Endothelial cell of umbilical vein (primary cell): ENCODE measurements at regions not wholly inside any gene's neighbourhood (a gene's known extent, or its start where the extent isn't known, plus 50 kb on each side); places are given as distances from the start of the nearest gene placed in this dataset.

Source experiments
- EZH2 ChIP-seq: IDR thresholded peaks from 2 replicates; pipeline ENCODE4 v1.6.1; 2012; ENCODE audit warnings: borderline replicate concordance, low read depth, mild to moderate bottlenecking, moderate library complexity, low read length, inconsistent platforms; ENCODE audit not compliant: severe bottlenecking
- FOS ChIP-seq: IDR thresholded peaks from 2 replicates; pipeline ENCODE4 v1.6.1; 2011; ENCODE audit warnings: mild to moderate bottlenecking, low read length, moderate library complexity, borderline replicate concordance; ENCODE audit not compliant: insufficient read depth
- GATA2 ChIP-seq: IDR thresholded peaks from 2 replicates; pipeline ENCODE4 v1.7.0; 2011; ENCODE audit warnings: low read depth, mild to moderate bottlenecking, moderate library complexity, mixed read lengths, low read length; ENCODE audit not compliant: insufficient read length, insufficient read depth
- JUN ChIP-seq: IDR thresholded peaks from 2 replicates; pipeline ENCODE4 v1.6.1; 2011; ENCODE audit warnings: borderline replicate concordance, low read depth; ENCODE audit not compliant: insufficient read length, insufficient read depth
- MYC ChIP-seq: IDR thresholded peaks from one replicate; pipeline ENCODE4 v1.6.1; 2011; ENCODE audit warnings: mild to moderate bottlenecking, low read depth, low read length
- POLR2A ChIP-seq: IDR thresholded peaks from 2 replicates; pipeline ENCODE4 v1.6.1; 2012; ENCODE audit warnings: low read depth, mild to moderate bottlenecking, control low read depth, low read length
- POLR2AphosphoS5 ChIP-seq: IDR thresholded peaks from 2 replicates; pipeline ENCODE4 v1.6.1; 2012; ENCODE audit warnings: low read depth, mild to moderate bottlenecking, control low read depth, low read length, moderate library complexity; ENCODE audit not compliant: insufficient read depth
- TF ChIP-seq, protein P1 (sequence below), 2 donors: IDR thresholded peaks; 1 replicate in 1 of 2; 2 replicates in 1 of 2; pipeline ENCODE4 v1.5.1; 2011; ENCODE audit warnings: low read length in 2 of 2, mild to moderate bottlenecking in 2 of 2, moderate library complexity in 2 of 2, control low read depth in 1 of 2, inconsistent platforms in 1 of 2, low read depth in 1 of 2; ENCODE audit not compliant: insufficient read depth in 1 of 2; ENCODE audit errors: extremely low read depth in 1 of 2
- TF ChIP-seq, protein P2 (sequence below): IDR thresholded peaks from 2 replicates; pipeline ENCODE4 v1.6.1; 2011; ENCODE audit not compliant: insufficient read depth, insufficient read length

DNA sequence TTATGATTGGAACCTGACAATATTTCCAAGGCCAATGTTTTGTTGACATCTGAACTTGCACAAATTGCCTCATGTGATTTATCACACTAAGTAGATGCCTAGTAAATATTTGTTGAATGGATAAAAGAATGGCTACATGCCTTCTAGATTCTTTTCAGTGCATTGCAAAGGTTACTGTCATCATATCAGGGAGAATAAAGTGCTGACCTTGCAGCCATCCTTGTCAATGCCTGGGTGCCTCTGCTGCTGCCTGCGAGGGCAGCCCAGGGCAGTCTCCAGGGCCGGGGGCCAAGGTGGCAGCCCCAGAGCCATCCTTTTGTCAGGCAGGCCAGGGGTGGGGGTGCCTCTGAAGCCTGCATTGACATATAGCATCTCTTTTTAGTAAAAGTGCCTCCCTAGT is 325.6 kb upstream of the MTNR1B start:
- TF ChIP-seq, protein P1, sequence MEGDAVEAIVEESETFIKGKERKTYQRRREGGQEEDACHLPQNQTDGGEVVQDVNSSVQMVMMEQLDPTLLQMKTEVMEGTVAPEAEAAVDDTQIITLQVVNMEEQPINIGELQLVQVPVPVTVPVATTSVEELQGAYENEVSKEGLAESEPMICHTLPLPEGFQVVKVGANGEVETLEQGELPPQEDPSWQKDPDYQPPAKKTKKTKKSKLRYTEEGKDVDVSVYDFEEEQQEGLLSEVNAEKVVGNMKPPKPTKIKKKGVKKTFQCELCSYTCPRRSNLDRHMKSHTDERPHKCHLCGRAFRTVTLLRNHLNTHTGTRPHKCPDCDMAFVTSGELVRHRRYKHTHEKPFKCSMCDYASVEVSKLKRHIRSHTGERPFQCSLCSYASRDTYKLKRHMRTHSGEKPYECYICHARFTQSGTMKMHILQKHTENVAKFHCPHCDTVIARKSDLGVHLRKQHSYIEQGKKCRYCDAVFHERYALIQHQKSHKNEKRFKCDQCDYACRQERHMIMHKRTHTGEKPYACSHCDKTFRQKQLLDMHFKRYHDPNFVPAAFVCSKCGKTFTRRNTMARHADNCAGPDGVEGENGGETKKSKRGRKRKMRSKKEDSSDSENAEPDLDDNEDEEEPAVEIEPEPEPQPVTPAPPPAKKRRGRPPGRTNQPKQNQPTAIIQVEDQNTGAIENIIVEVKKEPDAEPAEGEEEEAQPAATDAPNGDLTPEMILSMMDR (IDR thresholded peaks at IDR 0.05; ENCODE audit: extremely low read depth in 1 of 2, insufficient read depth in 1 of 2, low read depth in 1 of 2, low read length in 2 of 2) = no peak
- TF ChIP-seq POLR2A = no peak
- no peak for TF ChIP-seq POLR2AphosphoS5
- no peak for TF ChIP-seq EZH2
- no peak for TF ChIP-seq FOS
- TF ChIP-seq MYC = no peak
- TF ChIP-seq, protein P2, sequence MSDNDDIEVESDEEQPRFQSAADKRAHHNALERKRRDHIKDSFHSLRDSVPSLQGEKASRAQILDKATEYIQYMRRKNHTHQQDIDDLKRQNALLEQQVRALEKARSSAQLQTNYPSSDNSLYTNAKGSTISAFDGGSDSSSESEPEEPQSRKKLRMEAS = no peak
- TF ChIP-seq JUN = no peak
- TF ChIP-seq GATA2 = no peak
